ENCODE measurements at regions not wholly inside any gene's neighbourhood (a gene's known extent, or its start where the extent isn't known, plus 50 kb on each side); places are given as distances from the start of the nearest gene placed in this dataset.

DNA sequence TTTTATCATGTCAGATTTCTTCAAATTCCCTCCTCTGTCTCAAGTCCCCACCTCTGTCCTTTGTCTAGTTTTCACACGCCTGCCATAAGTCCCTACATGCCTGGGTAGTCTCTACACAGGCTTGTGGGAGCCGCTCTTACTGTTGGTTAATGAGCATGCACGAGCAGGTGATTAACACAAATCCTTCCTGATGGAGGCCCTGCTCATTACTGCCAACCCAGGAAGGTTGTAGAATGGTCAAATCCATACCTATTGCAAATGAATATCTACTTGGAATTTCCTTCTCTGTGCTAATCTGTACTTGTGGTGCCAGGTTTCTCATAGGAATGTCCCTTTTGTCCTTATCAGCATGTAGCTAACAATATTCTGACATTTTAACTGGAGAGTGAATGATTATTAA is 208.4 kb upstream of the HDX start:
- H3K4me1 ChIP-seq = no peaks in the 10 kb centered on the region
- 32 to 37% methylated on average over 3 of the region's 3 CpGs for WGBS, 2 donors
- no peak for ATAC-seq
- FAIRE-seq = no peak
- intact Hi-C loops (cut with DNase I) = no loop called here
- H3K27ac ChIP-seq = no peak overlapping the region
- no peak for DNase-seq
- TF ChIP-seq, protein P1, sequence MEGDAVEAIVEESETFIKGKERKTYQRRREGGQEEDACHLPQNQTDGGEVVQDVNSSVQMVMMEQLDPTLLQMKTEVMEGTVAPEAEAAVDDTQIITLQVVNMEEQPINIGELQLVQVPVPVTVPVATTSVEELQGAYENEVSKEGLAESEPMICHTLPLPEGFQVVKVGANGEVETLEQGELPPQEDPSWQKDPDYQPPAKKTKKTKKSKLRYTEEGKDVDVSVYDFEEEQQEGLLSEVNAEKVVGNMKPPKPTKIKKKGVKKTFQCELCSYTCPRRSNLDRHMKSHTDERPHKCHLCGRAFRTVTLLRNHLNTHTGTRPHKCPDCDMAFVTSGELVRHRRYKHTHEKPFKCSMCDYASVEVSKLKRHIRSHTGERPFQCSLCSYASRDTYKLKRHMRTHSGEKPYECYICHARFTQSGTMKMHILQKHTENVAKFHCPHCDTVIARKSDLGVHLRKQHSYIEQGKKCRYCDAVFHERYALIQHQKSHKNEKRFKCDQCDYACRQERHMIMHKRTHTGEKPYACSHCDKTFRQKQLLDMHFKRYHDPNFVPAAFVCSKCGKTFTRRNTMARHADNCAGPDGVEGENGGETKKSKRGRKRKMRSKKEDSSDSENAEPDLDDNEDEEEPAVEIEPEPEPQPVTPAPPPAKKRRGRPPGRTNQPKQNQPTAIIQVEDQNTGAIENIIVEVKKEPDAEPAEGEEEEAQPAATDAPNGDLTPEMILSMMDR (IDR thresholded peaks at IDR 0.05) = no peak
- no peaks in the 10 kb centered on the region for H3K9me3 ChIP-seq
- H3K4me3 ChIP-seq = no peak overlapping the region
- peaks cover 0 to 3% (median 0%) of the 10 kb centered on the region in 4 donors for H3K27me3 ChIP-seq
- no peaks in the 10 kb centered on the region for H3K36me3 ChIP-seq

DNA sequence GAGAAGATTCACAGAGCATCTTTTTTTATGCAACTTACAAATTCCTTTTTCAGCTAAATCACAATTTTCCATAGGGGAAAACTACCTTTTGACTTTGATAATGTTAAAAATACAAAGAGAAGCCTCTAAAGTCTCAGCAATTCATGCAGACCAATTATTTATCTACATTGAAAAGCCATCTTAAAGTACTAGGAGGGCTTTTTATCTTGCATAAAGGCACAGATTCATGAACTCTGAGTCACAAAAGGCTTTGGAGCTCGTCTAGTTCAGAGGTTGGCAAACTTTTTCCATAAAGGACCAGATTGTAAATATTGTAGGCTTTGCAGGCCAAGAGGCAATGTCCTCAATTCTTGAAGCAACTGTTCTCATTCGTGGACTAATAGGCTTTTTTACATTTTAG is 210.4 kb upstream of the HDX start:
- no peaks in the 10 kb centered on the region for H3K36me3 ChIP-seq
- FAIRE-seq = no peak
- WGBS, 2 donors = 43 to 44% methylated on average over 2 of the region's 2 CpGs
- H3K27me3 ChIP-seq = peaks cover 0 to 3% (median 0%) of the 10 kb centered on the region in 4 donors
- H3K9me3 ChIP-seq = no peaks in the 10 kb centered on the region
- TF ChIP-seq, protein P1 (IDR thresholded peaks at IDR 0.05) = no peak
- H3K27ac ChIP-seq = no peak overlapping the region
- DNase-seq = no peak
- intact Hi-C loops (cut with DNase I) = no loop called here
- H3K4me3 ChIP-seq = no peak overlapping the region
- no peak for ATAC-seq
- H3K4me1 ChIP-seq = no peaks in the 10 kb centered on the region

DNA sequence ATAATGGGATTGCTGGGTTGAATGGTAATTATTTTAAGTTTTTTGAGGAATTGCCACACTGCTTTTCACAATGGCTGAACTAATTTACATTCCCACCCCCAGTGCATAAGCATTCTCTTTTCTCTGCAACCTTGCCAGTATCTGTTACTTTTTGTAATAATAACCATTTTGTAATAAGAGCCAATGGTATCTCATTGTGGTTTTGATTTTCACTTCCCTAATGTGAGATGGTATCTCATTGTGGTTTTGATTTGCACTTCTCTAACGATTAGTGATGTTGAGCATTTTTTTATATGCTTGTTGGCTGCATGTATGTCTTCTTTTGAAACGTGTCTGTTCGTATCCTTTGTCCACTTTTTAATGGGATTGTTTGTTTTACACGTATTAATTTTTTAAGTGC is 213.1 kb upstream of the HDX start:
- H3K4me3 ChIP-seq = no peak overlapping the region
- no peaks in the 10 kb centered on the region for H3K4me1 ChIP-seq
- no peak for DNase-seq
- H3K36me3 ChIP-seq = no peaks in the 10 kb centered on the region
- WGBS, 2 donors = 35 to 39% methylated on average over 4 of the region's 4 CpGs
- no peaks in the 10 kb centered on the region for H3K9me3 ChIP-seq
- peaks cover 0 to 3% (median 0%) of the 10 kb centered on the region in 4 donors for H3K27me3 ChIP-seq
- intact Hi-C loops (cut with DNase I) = no loop called here
- no peak for ATAC-seq
- no peak overlapping the region for H3K27ac ChIP-seq
- TF ChIP-seq, protein P1 (IDR thresholded peaks at IDR 0.05) = no peak
- no peak for FAIRE-seq

DNA sequence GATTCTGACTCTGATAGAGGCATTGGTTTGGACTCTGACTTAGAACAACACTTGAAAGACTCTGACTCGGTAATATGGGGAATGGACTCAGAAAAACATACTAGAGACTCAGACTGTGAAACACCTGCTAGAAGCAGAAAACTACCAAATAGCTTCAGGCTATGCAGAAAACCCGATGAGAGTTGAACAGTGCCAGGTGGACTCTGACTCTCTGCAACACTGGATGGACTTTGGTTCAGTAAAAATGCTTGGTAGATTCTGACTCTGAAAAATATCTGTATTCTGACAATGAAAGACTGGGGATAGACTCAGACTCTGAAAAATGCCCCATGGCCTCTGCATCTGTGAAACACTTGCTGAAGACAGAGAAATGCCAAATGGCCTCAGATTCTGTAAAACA is 215.1 kb upstream of the HDX start:
- Histone ChIP-seq H3K27ac (no peak overlapping the region), H3K4me3 (no peak overlapping the region), H3K9me3 (no peaks in the 10 kb centered on the region), H3K36me3 (no peaks in the 10 kb centered on the region), H3K27me3 (peaks cover 0 to 3% (median under 1%) of the 10 kb centered on the region in 4 donors), H3K4me1 (no peaks in the 10 kb centered on the region)
- DNase-seq = no peak
- whole genome bisulfite sequencing, 2 donors = 50 to 54% methylated on average over 2 of the region's 2 CpGs
- no peak for ATAC-seq
- no peak for FAIRE-seq
- TF ChIP-seq, protein P1 (IDR thresholded peaks at IDR 0.05) = no peak
- intact Hi-C loops (cut with DNase I) = no loop called here

- Histone ChIP-seq H3K4me1 (no peaks in the 10 kb centered on the region), H3K27me3 (peaks cover 0 to 5% (median 0%) of the 10 kb centered on the region in 4 donors), H3K36me3 (no peaks in the 10 kb centered on the region), H3K9me3 (no peaks in the 10 kb centered on the region), H3K27ac (no peak overlapping the region), H3K4me3 (no peak overlapping the region)
- WGBS, 2 donors = 38 to 53% methylated on average over 2 of the region's 2 CpGs
- TF ChIP-seq, protein P1 (IDR thresholded peaks at IDR 0.05) = no peak
- no peak for DNase-seq
- ATAC-seq = no peak
- intact Hi-C loops (cut with DNase I) = no loop called here
- no peak for FAIRE-seq
Measured at GRCh38 chrX:84721416-84721815, 219.2 kb upstream of the HDX start.
